DOHH2 (cell line): ENCODE measurements at regions not wholly inside any gene's neighbourhood (a gene's known extent, or its start where the extent isn't known, plus 50 kb on each side); places are given as distances from the start of the nearest gene placed in this dataset.

Source experiments
- H3F3A ChIP-seq: fragments of 200-600 bp; sonication (generic), shearing (Covaris generic); 2 replicates; pipeline ENCODE4 v1.6.0; 2016; ENCODE audit warnings: antibody characterized with exemption, mild to moderate bottlenecking; ENCODE audit not compliant: control insufficient read depth, insufficient read depth
- H3K27ac ChIP-seq: fragments of 200-600 bp; sonication (generic); 2 replicates; pipeline ENCODE4 v1.5.1; 2014; ENCODE audit warnings: low read depth, mild to moderate bottlenecking, low read length, moderate library complexity
- H3K27me3 ChIP-seq: fragments of 200-600 bp; sonication (generic); 2 replicates; pipeline ENCODE4 v1.6.1; 2014; ENCODE audit warnings: mild to moderate bottlenecking, low read length, mixed read lengths; ENCODE audit not compliant: control insufficient read depth
- H3K36me3 ChIP-seq: fragments of 200-600 bp; sonication (generic); 2 replicates; pipeline ENCODE4 v1.6.1; 2014; ENCODE audit warnings: mild to moderate bottlenecking, low read length, moderate library complexity, mixed read lengths; ENCODE audit not compliant: control insufficient read depth
- H3K4me1 ChIP-seq: fragments of 200-600 bp; sonication (generic); 2 replicates; pipeline ENCODE4 v1.6.1; 2014; ENCODE audit warnings: mild to moderate bottlenecking, low read length, mixed read lengths; ENCODE audit not compliant: control insufficient read depth
- H3K4me2 ChIP-seq: fragments of 200-600 bp; sonication (generic); 2 replicates; pipeline ENCODE4 v1.6.0; 2014; ENCODE audit warnings: mild to moderate bottlenecking, low read length, moderate library complexity
- H3K4me3 ChIP-seq: fragments of 200-600 bp; sonication (generic); 2 replicates; pipeline ENCODE4 v1.5.1; 2014; ENCODE audit warnings: mild to moderate bottlenecking, low read length, mixed read lengths
- H3K79me2 ChIP-seq: fragments of 200-600 bp; sonication (generic); 2 replicates; pipeline ENCODE4 v1.6.1; 2014; ENCODE audit warnings: mild to moderate bottlenecking, low read length, mixed read lengths; ENCODE audit not compliant: control insufficient read depth
- H3K9me2 ChIP-seq: fragments of 200-600 bp; sonication (generic); replicated peaks from 2 replicates; pipeline ENCODE4 v1.6.1; 2014; ENCODE audit warnings: mild to moderate bottlenecking, low read length, mixed read lengths; ENCODE audit not compliant: control insufficient read depth
- H3K9me3 ChIP-seq: fragments of 200-600 bp; sonication (generic); 2 replicates; pipeline ENCODE4 v1.6.1; 2014; ENCODE audit warnings: antibody characterized with exemption, low read length, mixed read lengths; ENCODE audit not compliant: control insufficient read depth, insufficient read depth
- H4K20me1 ChIP-seq: fragments of 200-600 bp; sonication (generic); 2 replicates; pipeline ENCODE4 v1.6.0; 2014; ENCODE audit warnings: low read depth, mild to moderate bottlenecking, antibody characterized with exemption, low read length, moderate library complexity; ENCODE audit not compliant: control insufficient read depth, insufficient read depth
- CTCF ChIP-seq: fragments of 200-600 bp; sonication (generic); IDR thresholded peaks from one replicate; pipeline ENCODE4 v1.5.1; 2014; ENCODE audit warnings: antibody characterized with exemption, mild to moderate bottlenecking, low read depth, low read length; ENCODE audit not compliant: poor library complexity, severe bottlenecking
- EZH2phosphoT487 ChIP-seq: fragments of 200-600 bp; sonication (generic); IDR thresholded peaks from 2 replicates; pipeline ENCODE4 v1.6.1; 2017; ENCODE audit warnings: borderline replicate concordance, mild to moderate bottlenecking, antibody characterized with exemption, low read length, moderate library complexity, mixed read lengths

- H3K36me3 ChIP-seq: no peaks in the 10 kb centered on the region
- H3F3A ChIP-seq: no peaks in the 10 kb centered on the region
- H3K27ac ChIP-seq: no peak overlapping the region
- TF ChIP-seq CTCF: no peak
- TF ChIP-seq EZH2phosphoT487: no peak
- no peaks in the 10 kb centered on the region for H3K4me1 ChIP-seq
- H3K4me3 ChIP-seq: no peak overlapping the region
- H3K9me2 ChIP-seq: no peaks in the 10 kb centered on the region
- no peaks in the 10 kb centered on the region for H3K27me3 ChIP-seq
- no peaks in the 10 kb centered on the region for H3K9me3 ChIP-seq
- H3K79me2 ChIP-seq: no peaks in the 10 kb centered on the region
- H4K20me1 ChIP-seq: no peaks in the 10 kb centered on the region
- no peak overlapping the region for H3K4me2 ChIP-seq
Measured at GRCh38 chr7:41167836-41168235, 535.1 kb downstream of the INHBA start.

GRCh38 chr7:41164440-41164839, 538.5 kb downstream of the INHBA start:
- H4K20me1 ChIP-seq: no peaks in the 10 kb centered on the region
- H3K4me3 ChIP-seq: no peak overlapping the region
- H3K27ac ChIP-seq: no peak overlapping the region
- TF ChIP-seq EZH2phosphoT487 (no peak), CTCF (no peak)
- H3K79me2 ChIP-seq: no peaks in the 10 kb centered on the region
- H3K4me1 ChIP-seq: no peaks in the 10 kb centered on the region
- no peaks in the 10 kb centered on the region for H3K27me3 ChIP-seq
- no peaks in the 10 kb centered on the region for H3K36me3 ChIP-seq
- H3K4me2 ChIP-seq: no peak overlapping the region
- H3F3A ChIP-seq: no peaks in the 10 kb centered on the region
- H3K9me3 ChIP-seq: peaks cover 3% of the 10 kb centered on the region; the same call in 1 of the 2 replicates
- no peaks in the 10 kb centered on the region for H3K9me2 ChIP-seq

- Histone ChIP-seq H3K9me2 (no peaks in the 10 kb centered on the region), H3K4me2 (no peak overlapping the region), H3K27me3 (no peaks in the 10 kb centered on the region), H3K79me2 (no peaks in the 10 kb centered on the region), H3K4me3 (no peak overlapping the region), H3K27ac (no peak overlapping the region), H3K4me1 (no peaks in the 10 kb centered on the region), H3F3A (no peaks in the 10 kb centered on the region), H4K20me1 (no peaks in the 10 kb centered on the region), H3K9me3 (peaks cover 3% of the 10 kb centered on the region; the same call in 1 of the 2 replicates), H3K36me3 (no peaks in the 10 kb centered on the region)
- TF ChIP-seq CTCF (no peak), EZH2phosphoT487 (no peak)
Measured at GRCh38 chr7:41163991-41164390, 538.9 kb downstream of the INHBA start.
